Panc1 (cell line): ENCODE measurements at regions not wholly inside any gene's neighbourhood (a gene's known extent, or its start where the extent isn't known, plus 50 kb on each side); places are given as distances from the start of the nearest gene placed in this dataset.

Experiments
- POLR2AphosphoS5 ChIP-seq: IDR thresholded peaks from 2 replicates; pipeline ENCODE4 v1.6.1; 2012; ENCODE audit warnings: mild to moderate bottlenecking, low read depth, low read length, moderate library complexity
- REST ChIP-seq, 2 experiments: IDR thresholded peaks; 2 replicates each; pipeline ENCODE4 v1.6.1; 2011 to 2012; ENCODE audit warnings: low read depth in 2 of 2, control low read depth in 1 of 2, low read length in 1 of 2, mild to moderate bottlenecking in 1 of 2, moderate library complexity in 1 of 2; ENCODE audit not compliant: insufficient read depth in 1 of 2
- SIN3A ChIP-seq: IDR thresholded peaks from 2 replicates; pipeline ENCODE4 v1.6.1; 2012; ENCODE audit warnings: low read depth, mild to moderate bottlenecking, low read length, moderate library complexity, borderline replicate concordance; ENCODE audit not compliant: insufficient read depth
- TCF7L2 ChIP-seq: IDR thresholded peaks from 2 replicates; pipeline ENCODE4 v1.6.1; 2011; ENCODE audit warnings: mild to moderate bottlenecking, low read depth, low read length, inconsistent platforms
- TF ChIP-seq, protein P1 (sequence below): fragments of 450-650 bp; IDR thresholded peaks from 2 replicates; pipeline ENCODE4 v1.5.1; 2017; ENCODE audit warnings: mild to moderate bottlenecking

GRCh38 chr3:18097473-18097872 lies 327.7 kb downstream of the SATB1 start:
- TF ChIP-seq, protein P1, sequence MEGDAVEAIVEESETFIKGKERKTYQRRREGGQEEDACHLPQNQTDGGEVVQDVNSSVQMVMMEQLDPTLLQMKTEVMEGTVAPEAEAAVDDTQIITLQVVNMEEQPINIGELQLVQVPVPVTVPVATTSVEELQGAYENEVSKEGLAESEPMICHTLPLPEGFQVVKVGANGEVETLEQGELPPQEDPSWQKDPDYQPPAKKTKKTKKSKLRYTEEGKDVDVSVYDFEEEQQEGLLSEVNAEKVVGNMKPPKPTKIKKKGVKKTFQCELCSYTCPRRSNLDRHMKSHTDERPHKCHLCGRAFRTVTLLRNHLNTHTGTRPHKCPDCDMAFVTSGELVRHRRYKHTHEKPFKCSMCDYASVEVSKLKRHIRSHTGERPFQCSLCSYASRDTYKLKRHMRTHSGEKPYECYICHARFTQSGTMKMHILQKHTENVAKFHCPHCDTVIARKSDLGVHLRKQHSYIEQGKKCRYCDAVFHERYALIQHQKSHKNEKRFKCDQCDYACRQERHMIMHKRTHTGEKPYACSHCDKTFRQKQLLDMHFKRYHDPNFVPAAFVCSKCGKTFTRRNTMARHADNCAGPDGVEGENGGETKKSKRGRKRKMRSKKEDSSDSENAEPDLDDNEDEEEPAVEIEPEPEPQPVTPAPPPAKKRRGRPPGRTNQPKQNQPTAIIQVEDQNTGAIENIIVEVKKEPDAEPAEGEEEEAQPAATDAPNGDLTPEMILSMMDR = no peak
- TF ChIP-seq POLR2AphosphoS5 (no peak), SIN3A (no peak), TCF7L2 (no peak), REST (IDR thresholded peaks at IDR 0.05; ENCODE audit: insufficient read depth in 1 of 2, low read depth in 2 of 2, low read length in 1 of 2) (no peak)
